Mucosa of gallbladder (tissue), 1 donor: ENCODE measurements at regions not wholly inside any gene's neighbourhood (a gene's known extent, or its start where the extent isn't known, plus 50 kb on each side); places are given as distances from the start of the nearest gene placed in this dataset.

ENCODE experiments used
- DNase-seq: peaks from one replicate; pipeline ENCODE4 v3.0.0-alpha.2; 2020; ENCODE audit warnings: low spot score
- donor health status: DM: no; HTN: no; CAD: no.

DNA sequence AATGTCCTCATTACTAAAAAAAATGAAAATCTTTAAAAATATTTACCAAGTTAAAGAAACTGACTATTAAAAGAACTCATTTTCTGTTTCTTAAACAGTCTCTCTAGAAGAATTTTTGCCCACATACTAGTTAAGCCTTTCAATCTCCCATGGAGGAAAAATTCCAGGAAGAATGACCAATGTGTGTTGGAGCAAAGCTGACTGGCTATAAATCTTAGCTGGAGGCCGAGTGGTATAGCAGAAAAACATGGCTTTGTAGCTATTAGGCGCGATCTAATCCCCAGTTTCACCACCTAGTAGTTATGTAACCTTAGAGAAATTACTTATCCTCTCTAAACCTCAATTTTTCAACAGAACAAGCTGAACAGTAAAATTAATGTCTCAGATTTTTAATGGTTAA lies 135.5 kb upstream of the PRLR start:
- DNase-seq: no peak

DNA sequence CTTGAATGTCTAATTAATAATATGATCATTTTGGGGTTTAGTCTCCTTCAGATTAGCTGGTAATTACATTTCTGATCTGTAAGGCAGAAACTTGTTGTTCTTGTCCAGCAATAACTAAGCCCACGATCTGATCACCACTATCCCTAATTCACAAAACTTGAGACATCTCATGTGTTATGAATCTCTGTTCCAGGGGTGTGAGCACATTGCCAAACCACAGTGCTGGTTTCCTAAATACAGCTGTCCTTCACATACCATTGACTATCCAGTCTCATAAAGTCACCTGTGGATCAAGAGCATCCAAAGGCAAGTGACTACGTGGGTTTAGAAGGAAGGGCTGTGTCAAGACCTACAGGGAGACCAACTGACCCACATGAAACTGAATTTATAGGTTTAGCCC lies 134.1 kb upstream of the PRLR start:
- no peak for DNase-seq

DNA sequence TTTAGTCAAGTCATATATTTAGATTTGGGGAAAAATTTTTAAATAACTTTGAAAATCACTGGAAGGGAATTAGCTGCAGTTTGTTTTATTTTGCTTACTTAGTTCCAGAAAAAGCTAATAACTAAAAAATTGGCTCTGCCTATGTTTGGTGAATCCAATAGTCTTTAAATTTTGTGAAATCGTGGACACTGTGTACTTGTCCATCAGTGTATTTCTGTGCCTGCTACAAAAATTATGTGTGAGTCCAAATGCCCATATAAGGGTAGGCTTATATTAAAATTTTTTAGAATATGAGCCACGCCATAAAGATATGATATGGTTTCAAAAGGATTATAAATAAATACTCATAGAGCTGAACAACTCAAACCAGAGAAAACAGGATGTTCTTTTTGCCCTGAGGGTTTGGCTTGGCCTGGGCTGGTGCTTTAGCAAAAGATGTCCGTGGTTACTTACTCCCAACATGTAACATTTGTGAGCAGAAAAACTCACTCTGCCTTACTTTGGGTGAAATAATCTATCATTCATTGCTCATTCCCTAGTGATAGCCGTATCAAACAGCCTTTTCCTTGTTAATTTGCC lies 133.2 kb upstream of the PRLR start:
- DNase-seq: no peak

DNA sequence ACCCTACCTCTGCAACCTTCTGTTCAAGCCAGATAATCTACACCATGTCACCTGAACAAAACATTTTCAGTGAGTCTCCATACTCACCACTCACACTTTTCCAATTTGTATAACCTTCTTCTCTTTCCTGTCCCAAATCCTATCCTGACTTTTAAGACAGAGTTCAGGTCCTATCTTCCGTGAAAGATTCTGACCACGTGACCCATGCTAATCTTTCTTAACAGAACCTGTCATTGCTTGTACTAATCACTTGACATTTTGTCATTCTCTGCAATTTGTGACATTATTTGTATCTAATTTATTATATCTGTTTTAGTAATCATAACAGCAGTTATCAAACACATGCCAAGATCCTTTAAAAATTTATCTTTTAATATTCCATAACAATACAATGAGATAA lies 132.5 kb upstream of the PRLR start:
- no peak for DNase-seq

DNA sequence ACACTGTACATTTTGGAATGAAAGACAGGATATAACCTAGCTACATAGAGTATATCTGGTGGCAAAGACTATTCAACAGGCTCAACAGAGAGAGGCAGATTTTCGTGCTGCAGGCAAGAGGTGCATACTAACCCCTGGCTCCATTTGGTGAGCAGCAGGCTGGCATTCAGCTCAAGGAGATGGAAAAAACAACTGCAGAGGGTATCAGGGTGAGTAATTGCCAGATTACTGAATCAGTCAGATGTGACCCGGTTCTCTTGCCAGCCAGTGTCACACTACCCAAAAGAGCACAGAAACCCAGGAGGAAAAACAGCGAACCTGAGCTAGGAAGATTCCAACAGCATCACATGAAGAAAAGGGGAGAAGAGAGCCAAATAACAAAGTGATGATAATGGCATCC lies 130.4 kb upstream of the PRLR start:
- no peak for DNase-seq

DNA sequence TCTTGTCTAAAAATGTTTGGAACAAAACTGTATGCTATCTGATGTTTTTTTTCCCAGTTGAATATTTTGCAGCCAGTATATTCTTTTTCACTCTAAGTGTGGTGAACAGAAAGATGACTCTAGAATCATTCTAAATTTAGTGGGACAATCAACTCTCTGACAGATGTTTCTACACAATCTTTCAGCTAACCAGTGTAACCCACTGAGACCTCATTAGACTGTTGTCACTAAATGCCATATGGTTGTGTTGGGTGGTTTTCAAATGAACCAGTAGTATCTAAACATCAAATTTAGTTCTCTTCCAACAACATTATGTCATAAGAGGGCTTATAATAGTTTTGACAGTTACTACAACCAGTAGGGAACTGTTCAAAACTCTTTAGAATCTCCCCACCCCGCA lies 129.6 kb upstream of the PRLR start:
- no peak for DNase-seq

DNA sequence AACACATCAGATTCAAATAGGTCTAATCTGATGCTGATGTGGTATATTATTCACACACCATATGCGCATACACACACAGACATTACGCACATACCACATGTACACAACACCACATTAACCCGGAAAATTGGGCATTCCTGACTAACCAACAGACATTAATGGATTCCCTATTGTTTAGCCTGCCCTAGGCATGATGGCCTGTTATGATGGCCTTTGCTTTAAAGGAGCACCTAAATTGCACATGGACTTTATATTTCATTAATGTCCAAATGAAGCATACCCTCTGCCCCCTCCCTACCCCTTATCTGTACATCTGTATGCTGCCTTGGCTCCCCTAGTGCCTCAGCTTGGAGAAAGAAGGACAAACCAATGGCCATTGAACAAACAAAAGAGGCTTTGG lies 127.7 kb upstream of the PRLR start:
- no peak for DNase-seq

DNA sequence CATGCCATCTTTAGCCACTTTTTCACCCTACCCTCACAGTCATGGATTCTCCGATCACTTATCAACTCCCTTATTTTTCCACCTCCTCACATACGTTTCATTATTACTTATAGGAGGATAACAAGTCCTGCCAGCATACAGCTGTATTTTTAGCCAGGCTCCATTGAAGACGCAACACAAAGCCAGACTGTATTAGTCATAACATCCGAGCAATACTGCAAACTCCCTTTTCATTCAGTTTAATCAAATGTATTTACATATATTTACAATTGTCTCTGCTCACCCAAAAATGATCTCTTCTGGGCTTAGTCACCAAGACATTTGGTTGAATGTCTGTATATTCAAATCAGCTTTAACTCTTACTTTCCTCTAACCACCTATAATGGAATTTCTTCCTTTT lies 126.4 kb upstream of the PRLR start:
- no peak for DNase-seq

DNA sequence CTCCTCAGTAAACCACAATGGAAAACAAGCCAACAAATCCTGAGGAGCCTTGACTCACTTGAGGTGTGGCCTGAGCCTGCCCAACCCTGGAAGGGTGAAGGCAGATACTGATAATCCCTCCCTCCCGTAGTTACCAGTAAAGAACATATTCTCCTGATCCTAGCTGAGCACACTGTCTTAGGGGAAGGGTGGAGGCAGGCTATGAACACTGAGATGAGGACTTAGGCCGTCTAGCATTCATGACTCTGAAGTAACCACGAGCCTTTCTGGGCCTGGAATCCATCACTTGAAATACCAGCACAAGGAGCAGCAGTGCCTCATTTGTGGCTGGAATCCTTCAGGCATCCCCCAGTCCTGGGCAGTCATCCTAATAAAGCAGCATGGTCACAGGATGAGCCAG lies 124.5 kb upstream of the PRLR start:
- DNase-seq: peak; percentile 63

DNA sequence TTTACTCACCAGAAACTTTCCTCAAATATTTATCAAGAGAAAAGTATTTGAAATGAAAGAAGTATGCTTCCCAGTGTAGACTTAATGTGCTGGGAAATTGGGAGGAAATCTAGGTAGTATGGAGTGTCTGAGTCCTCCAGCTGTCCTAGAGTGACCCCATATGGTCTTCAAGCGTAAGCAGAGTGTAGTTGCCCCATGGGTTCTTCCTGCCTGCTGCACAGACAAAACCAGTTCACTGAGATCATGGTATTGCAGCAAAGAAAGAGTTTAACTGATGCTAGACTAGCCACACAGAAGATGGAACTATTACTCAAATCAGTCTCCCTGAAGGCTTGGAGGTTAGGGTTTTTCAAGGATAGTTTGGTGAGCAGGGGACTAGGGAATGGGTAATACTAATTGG lies 114.9 kb upstream of the PRLR start:
- no peak for DNase-seq

DNA sequence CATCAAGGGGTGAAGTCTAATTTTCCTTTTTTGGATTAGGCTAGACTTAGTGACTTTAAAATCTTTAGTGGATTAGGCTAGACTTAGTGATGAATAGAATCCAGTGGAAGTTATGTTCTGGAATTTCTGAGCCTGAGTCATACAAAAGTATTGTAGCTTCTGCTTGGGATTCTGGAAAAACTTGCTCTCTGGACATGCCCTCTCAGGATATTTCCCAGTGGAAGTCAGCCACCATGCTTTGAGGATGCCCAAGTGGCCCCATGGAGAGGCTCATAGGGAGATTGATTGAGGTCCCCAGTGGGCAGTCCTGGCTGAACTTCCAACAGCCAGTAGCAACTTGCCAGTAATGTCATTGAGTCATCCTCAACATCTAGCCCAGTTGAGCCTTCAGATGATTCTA lies 112.4 kb upstream of the PRLR start:
- no peak for DNase-seq

DNA sequence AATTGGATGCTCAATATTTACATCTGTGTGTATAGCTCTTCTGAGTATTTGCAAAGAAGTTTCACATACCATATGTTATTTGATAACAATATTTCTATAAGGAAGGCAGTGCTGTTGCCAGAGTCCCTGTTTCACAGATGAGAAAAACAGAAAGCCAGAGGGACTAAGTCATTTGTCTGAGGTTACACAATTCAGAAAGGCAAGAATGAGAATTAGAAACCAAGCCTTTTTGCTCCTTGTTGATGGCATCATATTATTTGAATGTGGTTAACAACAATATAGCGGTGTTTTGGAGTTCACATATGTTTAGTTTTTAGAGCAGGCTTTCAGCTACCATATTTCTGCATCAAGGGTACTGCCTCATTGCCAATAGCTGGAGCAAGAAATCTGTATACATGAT lies 110.9 kb upstream of the PRLR start:
- no peak for DNase-seq

DNA sequence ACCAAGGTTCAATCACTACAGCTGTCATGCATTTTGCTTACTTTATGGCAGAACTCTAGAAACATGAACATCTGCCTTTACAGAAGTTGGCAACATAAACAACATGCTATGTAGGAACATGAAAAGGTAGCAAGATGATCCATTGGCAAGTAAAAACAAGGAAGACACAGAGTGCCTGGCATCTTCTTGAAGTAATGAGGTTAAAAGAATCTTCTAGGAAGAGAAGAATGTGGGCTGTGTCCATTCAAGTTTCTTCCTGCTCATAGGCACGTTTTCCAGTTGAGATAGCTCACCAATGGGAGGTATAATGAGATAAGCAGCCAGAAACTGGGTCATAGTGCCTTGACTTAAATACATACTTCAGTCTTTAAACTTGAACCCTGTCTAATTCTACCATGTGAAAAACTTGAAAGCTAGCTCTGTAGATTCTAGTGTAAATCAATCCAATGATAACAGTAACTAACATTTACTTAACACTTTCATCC lies 109.4 kb upstream of the PRLR start:
- no peak for DNase-seq

DNA sequence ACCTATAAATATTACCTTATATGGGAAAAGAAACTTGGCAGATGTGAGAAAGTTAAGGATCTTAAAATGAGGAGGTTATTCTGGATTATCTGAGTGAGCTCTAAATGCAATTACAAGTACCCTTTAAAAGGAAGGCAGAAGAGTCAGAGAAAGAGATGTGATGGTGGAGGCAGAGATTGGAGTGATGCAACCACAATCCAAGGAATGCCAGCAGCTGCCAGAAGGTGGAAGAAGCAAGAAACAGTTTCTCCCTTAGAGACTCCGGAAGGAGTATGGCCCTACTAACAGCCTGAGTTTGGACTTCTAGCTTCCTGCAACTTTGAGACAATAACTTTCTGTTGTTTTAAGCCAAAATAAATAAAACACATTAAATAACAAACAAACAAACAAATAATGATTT lies 108.7 kb upstream of the PRLR start:
- DNase-seq: no peak

DNA sequence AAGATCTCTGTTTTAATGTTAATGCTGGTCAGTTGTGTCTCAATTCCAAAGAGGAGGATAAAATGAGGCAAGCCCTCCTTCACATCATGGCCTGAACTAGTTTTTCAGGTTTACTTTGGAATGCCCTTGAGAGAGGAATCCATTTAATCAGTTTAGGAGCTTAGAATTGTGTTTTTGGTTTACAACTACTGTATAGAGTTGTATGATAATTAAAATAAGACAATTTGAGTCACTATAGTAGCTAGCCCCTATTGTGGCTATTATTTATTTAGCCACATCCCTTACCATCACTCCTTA lies 107.8 kb upstream of the PRLR start:
- no peak for DNase-seq

DNA sequence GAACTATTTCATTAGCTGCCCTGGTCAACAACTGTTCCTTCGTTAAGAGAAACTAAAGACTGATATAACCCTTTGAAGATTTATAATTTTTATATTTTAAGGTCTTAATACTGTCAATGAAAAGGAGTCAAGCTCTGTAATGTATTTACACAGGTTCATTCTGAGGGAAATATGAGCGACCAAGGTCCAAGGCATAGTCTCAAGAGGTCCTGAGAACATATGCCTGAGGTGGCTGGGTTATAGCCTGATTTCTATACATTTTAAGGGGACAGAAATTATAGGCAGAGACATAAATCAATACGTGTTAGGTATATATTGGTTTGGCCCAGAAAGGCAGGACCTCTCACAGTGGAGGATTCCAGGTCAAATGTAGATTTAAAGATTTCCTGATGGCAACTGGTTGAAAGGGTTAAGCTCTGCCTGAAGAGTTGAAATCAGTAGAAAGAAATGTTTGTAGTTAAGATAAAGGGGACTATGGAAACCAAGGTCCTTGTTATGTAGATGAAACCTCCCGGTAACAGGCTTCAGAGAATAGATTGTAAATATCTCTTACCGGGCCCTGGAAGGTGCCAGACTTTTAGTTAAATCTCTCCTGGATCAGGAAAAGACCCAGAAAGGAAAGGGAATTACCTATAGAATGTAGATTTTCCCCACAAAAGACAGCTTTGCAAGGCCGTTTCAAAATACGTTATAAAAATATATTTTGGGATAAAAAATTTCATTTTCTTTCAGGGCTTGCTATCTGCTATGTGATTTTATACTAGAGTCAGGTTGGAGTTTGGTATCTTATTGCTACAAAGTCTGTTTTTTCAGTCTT lies 107.3 kb upstream of the PRLR start:
- DNase-seq: no peak

DNA sequence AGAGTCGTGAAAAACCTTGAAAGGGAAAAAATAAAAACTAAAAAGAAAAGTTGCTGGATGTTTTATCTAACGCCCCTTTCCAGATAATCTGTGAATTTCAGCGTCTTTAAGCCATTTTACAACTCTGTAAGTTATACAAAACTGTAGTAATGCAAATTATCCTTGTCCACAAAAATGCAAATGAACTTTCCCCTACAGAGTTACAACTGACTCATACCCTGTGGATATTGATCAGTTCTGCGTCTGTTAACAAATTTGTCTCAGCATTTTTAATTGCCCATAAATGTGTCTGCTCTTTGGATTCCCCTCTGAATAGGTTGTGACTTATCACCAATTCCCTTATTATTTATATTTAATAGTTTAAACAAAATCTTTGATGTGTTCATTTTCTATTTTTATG lies 105.9 kb upstream of the PRLR start:
- DNase-seq: no peak

DNA sequence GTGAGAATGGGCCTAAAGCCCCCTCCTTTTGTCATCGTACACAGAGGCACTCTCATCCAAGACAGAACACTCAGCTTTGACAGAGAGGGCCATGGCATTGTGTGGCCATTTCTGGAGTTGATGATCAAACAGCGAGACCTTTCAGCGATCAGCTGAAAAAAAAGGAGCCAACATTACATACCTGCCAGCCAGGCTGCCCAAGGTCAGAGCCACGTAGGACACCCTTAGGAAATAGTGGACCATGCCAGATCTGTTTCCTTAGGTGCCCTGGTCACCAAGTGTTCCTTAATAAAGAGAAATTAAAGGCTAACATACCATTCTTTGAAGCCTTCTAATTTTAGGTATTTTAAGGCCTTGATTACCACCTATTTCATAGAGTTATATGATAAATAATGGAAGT lies 105.5 kb upstream of the PRLR start:
- no peak for DNase-seq

DNA sequence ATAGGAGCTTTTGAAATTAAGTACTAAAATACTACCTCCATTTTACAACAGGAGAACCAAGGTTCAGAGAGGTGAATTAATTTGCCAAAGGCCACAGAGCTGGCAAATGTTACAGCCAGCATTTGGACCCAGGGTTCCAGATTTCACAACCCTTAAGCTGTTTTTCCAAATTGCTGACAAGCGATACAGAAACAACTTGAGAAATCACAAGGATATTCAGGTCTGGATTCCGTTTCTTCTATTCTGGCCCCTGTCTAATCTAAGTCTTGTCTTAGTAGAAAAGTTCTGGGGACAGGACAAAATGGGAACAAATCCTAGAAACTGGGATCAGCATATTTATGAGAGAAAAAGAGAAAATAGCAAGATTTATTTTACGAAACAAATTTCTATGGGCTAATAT lies 103.1 kb upstream of the PRLR start:
- DNase-seq: no peak

DNA sequence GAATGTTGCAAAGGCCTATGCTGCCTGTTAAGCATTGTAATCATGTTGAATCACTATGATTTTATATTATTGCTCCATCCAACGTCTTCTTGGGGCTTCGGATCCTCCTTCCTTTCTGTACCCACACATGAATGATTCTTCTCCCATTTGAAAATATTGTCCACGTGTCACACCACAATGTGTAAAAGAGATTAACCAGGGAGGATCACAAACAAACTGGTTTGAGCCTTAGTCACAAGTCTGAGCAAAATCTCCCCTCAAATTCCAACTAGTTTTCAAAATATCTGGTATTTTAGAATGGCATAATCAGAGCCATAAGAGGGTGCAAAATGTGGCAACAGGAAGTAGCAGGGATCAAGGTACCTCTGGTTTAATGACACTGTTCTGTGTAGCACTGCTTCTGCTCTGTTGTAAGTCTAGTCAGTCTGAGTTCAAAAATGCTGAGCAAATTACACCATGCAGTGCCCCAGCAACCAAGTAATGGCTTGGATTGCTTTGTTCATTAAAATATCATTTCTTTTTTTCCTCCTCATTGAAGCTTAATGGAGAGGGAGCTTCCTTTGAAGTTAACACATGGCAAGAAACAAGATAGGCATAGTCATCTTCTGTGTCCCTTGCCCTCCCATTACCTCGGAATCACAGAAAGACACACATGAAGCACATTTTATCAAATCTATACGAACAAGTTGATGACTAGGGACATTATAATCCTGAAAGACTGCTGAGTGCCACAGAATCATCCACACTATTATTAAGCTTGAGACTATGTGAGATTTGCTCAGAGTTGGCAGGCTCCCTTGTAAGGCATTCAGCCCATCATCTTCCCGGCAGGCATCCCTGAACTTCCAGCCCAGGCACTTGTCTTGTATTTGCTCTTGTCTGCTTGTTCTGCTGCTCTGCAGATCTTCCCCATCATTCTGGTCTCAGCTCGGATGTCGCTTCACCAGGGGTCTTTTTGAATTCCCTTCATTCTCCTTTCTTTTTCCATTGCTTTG lies 102.0 kb upstream of the PRLR start:
- no peak for DNase-seq

DNA sequence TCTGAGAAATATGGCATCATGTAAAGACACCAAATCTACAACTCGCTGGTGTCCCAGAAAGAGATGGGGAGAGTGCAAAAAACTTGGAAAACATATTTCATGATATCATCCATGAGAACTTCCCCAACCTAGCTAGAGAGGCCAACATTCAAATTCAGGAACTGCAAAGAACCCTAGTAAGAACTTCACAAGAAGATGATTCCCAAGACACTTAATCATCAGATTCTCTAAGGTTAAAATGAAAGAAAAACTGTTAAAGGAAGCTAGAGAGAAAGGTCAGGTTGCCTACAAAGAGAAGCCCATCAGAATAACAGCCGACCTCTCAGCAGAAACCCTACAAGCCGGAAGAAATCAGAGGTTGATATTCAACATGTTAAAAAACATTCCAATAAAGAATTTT lies 95.5 kb upstream of the PRLR start:
- DNase-seq: no peak

DNA sequence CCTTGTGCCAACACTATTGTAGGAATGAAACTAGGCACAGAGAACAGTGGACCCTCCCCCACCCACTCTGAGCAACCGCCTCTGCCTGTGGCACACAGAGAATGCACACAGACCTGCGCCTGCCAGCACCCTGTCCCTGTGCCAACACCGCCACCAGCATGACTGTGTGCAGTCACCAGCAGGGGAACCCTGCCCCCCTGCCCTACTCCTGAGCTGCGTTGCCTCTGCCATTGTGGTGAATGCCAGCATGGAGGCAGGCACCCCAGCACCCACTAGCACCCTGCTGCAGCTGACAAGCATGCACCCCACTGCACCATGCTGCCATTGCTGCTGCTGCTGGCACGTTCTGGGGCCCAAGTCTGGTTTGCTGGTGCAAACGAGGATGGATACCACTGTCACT lies 94.4 kb upstream of the PRLR start:
- DNase-seq: no peak

DNA sequence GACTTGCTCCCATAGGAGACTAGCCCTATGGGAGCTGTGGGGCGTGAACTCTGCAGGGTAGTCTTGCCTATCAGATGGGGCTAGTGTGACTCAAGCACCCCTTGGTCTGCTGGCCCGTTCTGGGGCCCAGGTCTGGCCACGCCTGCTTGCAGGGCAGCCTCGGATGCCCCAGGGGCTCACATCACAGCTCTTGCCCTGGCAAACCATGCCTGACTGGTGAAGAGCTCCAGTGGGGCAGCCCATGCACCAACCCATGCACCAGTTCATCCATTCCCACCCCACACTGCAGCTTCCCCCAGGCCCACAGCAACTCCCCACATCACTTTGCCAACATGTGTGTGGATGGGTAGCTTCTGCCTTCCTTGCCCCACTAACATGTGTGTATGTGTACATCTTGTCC lies 93.9 kb upstream of the PRLR start:
- DNase-seq: no peak
